SK-N-MC (cell line): ENCODE measurements at regions not wholly inside any gene's neighbourhood (a gene's known extent, or its start where the extent isn't known, plus 50 kb on each side); places are given as distances from the start of the nearest gene placed in this dataset.
"Not testable (repeated sequence)": the region's sequence is repeated elsewhere in the genome, so short reads cannot be mapped to it uniquely, and the experiment has no call there.

Experiments
- DNase-seq: peaks from one replicate; pipeline ENCODE4 v3.0.0-alpha.2; 2011; ENCODE audit warnings: low read depth, low spot score
- H3K27ac ChIP-seq: fragments of 200-600 bp; sonication (generic); 2 replicates; pipeline ENCODE4 v1.5.1; 2016; ENCODE audit warnings: mixed run types
- H3K36me3 ChIP-seq: fragments of 200-600 bp; sonication (generic); 2 replicates; pipeline ENCODE4 v1.6.1; 2017; ENCODE audit warnings: antibody characterized with exemption, low read length, mixed read lengths; ENCODE audit not compliant: insufficient read depth
- H3K4me3 ChIP-seq: fragments of 200-600 bp; sonication (generic); 2 replicates; pipeline ENCODE4 v1.5.1; 2016
- H3K9ac ChIP-seq: fragments of 200-600 bp; sonication (generic); 2 replicates; pipeline ENCODE4 v1.8.0; 2017; ENCODE audit warnings: mixed run types, mixed read lengths; ENCODE audit not compliant: insufficient read length
- H3K9me3 ChIP-seq: fragments of 200-600 bp; sonication (generic); 2 replicates; pipeline ENCODE4 v1.6.1; 2017; ENCODE audit warnings: low read depth, mild to moderate bottlenecking, antibody characterized with exemption, low read length, moderate library complexity, mixed read lengths
- EZH2 ChIP-seq: fragments of 200-600 bp; sonication (generic); IDR thresholded peaks from one replicate; pipeline ENCODE4 v1.6.1; 2017; ENCODE audit warnings: antibody characterized with exemption
- FOXP2 ChIP-seq: optimal IDR thresholded peaks from 2 replicates; pipeline ENCODE3; 2011; ENCODE audit warnings: mild to moderate bottlenecking, moderate library complexity; ENCODE audit not compliant: insufficient read depth; ENCODE audit errors: extremely low read length, control extremely low read depth
- POLR2AphosphoS5 ChIP-seq: IDR thresholded peaks from 2 replicates; pipeline ENCODE4 v1.6.1; 2012; ENCODE audit warnings: mild to moderate bottlenecking, low read depth, low read length, borderline replicate concordance

DNA sequence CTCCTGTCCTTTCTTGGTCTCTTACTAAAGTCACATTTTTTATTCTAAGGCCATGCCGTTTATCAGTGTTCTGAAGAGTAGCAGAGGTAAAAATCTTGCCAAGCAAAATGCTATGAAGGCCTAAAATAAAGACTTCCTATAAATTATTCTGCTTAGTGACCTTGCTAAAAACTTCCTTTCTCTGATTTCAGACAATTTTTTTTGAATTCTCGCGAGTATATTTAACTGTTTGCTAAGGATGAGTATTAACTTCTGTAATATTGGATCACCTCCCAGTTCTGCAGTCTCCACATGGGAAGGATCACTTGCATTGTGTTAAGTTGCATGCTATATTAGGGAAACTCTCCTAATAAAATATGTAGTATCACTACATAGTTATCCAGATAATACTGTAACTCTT lies 123.4 kb upstream of the SNX7 start:
- DNase-seq: no peak
- TF ChIP-seq FOXP2: no peak
- no peak for TF ChIP-seq EZH2
- TF ChIP-seq POLR2AphosphoS5: no peak

DNA sequence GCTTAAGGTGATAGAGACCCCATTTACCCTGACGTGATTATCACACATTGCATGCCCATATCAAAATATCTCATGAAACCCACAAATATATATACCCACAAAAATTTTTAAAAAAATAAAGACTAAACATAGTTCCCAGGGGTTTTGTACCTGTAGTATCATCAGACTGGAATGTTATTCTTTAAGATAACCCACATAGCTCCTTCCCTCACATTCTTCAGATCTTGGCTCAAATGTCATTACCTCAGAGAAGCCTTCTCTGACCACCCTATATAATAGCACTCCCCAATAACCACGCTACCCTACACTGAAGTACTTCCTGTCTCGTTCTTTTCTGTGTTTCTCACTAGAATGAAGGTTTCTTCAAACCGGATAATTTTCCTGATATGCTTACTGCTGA lies 138.3 kb upstream of the SNX7 start:
- Histone ChIP-seq H3K27ac (no peak overlapping the region), H3K9me3 (no peaks in the 10 kb centered on the region), H3K9ac (no peak overlapping the region), H3K36me3 (no peaks in the 10 kb centered on the region), H3K4me3 (no peak overlapping the region)
- TF ChIP-seq POLR2AphosphoS5 (no peak), FOXP2 (no peak), EZH2 (no peak)
- DNase-seq: no peak

More for the DNA sequence above, 123.4 kb upstream of the SNX7 start:
- 0 out of 2 replicates have a peak, but pooled peaks cover 3% of the 10 kb centered on the region for H3K9me3 ChIP-seq
- peak overlapping the region; percentile 74; the same call in 1 of the 2 replicates for H3K27ac ChIP-seq
- no peak overlapping the region for H3K4me3 ChIP-seq
- no peak overlapping the region for H3K9ac ChIP-seq
- H3K36me3 ChIP-seq: no peaks in the 10 kb centered on the region

DNA sequence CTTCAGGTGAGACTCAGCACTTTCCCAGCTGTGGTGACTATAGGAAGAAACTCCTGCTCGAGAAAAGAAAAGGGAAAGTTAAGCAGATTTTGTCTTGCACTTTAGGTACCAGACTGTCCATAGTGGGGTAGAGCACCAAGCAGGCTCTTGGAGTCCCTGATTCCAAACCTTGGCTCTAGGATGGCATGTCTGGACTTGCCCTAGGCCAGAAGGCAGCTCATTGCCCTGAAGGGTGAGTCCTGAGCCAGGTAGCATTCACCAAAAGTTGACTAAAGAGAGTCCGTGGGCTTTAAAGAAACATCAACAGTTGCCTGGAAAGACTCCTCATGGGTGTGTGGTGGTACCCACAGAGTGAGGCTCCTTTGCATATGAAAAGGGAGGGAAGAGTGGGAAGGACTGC lies 145.2 kb upstream of the SNX7 start:
- no peak overlapping the region for H3K4me3 ChIP-seq
- no peaks in the 10 kb centered on the region for H3K9me3 ChIP-seq
- H3K36me3 ChIP-seq: no peaks in the 10 kb centered on the region
- H3K27ac ChIP-seq: no peak overlapping the region
- no peak overlapping the region for H3K9ac ChIP-seq
- TF ChIP-seq FOXP2 (no peak), EZH2 (no peak), POLR2AphosphoS5 (no peak)
- no peak for DNase-seq

DNA sequence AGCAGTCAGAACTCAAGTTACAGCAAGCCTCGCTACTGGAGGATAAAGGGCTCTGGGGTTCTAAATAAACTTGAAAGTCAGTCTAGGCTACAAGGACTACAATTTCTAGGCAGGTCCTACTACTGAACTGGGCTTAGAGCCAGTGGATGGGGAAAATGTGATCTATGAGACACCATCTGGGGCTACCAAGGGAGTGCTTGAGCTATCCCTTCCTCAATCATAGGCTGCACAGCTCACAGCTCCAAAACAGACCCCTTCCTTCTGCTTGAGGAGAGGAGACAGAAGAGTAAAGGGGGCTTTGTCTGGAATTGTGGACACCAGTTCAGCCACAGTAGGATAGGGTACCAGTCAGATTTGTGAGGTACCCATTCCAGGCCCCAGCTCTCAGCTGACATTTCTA lies 145.8 kb upstream of the SNX7 start:
- Histone ChIP-seq H3K4me3 (no peak overlapping the region), H3K9ac (no peak overlapping the region), H3K27ac (no peak overlapping the region), H3K36me3 (no peaks in the 10 kb centered on the region), H3K9me3 (no peaks in the 10 kb centered on the region)
- no peak for DNase-seq
- TF ChIP-seq POLR2AphosphoS5: no peak
- no peak for TF ChIP-seq EZH2
- no peak for TF ChIP-seq FOXP2

- not testable (repeated sequence) for H3K4me3 ChIP-seq, H3K27ac ChIP-seq, H3K9me3 ChIP-seq, DNase-seq, H3K9ac ChIP-seq, H3K36me3 ChIP-seq
Observed at GRCh38 chr1:98512216-98512615, 149.3 kb upstream of the SNX7 start.

- H3K4me3 ChIP-seq: no peak overlapping the region
- no peaks in the 10 kb centered on the region for H3K9me3 ChIP-seq
- H3K36me3 ChIP-seq: no peaks in the 10 kb centered on the region
- DNase-seq: no peak
- H3K27ac ChIP-seq: no peak overlapping the region
- H3K9ac ChIP-seq: no peak overlapping the region
- TF ChIP-seq EZH2: no peak
- TF ChIP-seq FOXP2: no peak
- TF ChIP-seq POLR2AphosphoS5: no peak
Observed at GRCh38 chr1:98503771-98504170, 157.8 kb upstream of the SNX7 start.

- Histone ChIP-seq H3K27ac (no peak overlapping the region), H3K4me3 (no peak overlapping the region), H3K9ac (no peak overlapping the region), H3K36me3 (no peaks in the 10 kb centered on the region), H3K9me3 (no peaks in the 10 kb centered on the region)
- no peak for DNase-seq
- TF ChIP-seq POLR2AphosphoS5: no peak
- no peak for TF ChIP-seq EZH2
- no peak for TF ChIP-seq FOXP2
Observed at GRCh38 chr1:98502937-98503336, 158.6 kb upstream of the SNX7 start.

- Histone ChIP-seq H3K4me3 (no peak overlapping the region), H3K9ac (no peak overlapping the region), H3K36me3 (no peaks in the 10 kb centered on the region), H3K9me3 (no peaks in the 10 kb centered on the region), H3K27ac (no peak overlapping the region)
- TF ChIP-seq POLR2AphosphoS5 (no peak), FOXP2 (no peak), EZH2 (no peak)
- no peak for DNase-seq
Observed at GRCh38 chr1:98500324-98500723, 161.2 kb upstream of the SNX7 start.

DNA sequence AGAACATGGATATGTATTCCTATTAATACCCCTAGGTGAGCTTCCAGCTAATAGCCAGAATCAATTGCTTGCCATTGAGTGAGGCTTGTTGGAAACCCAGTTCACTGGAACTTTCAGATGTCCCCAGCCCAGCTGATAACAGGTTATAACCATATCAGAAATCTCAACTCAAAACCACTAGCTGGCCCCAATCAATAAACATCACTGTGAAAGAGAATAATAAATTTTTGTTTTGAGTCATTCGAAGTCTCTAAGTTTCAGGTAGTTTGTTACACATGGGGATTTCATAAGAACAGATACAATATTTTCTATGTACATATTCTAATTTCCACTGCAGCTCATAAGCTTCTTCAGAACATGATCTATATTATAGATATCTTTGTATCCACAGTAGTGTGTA lies 162.9 kb upstream of the SNX7 start:
- Histone ChIP-seq H3K27ac (no peak overlapping the region), H3K9me3 (no peaks in the 10 kb centered on the region), H3K9ac (no peak overlapping the region), H3K4me3 (no peak overlapping the region), H3K36me3 (no peaks in the 10 kb centered on the region)
- TF ChIP-seq POLR2AphosphoS5: no peak
- no peak for TF ChIP-seq EZH2
- no peak for TF ChIP-seq FOXP2
- DNase-seq: no peak
